WTC11 (cell line): ENCODE measurements at regions not wholly inside any gene's neighbourhood (a gene's known extent, or its start where the extent isn't known, plus 50 kb on each side); places are given as distances from the start of the nearest gene placed in this dataset.

Experiments
- CTCF ChIP-seq: fragments of 200-600 bp; IDR thresholded peaks from 2 replicates; pipeline ENCODE4 v1.8.0; 2022; ENCODE audit warnings: antibody characterized with exemption
- FOXJ3 ChIP-seq: sonication (generic); formaldehyde crosslinking; IDR thresholded peaks from 2 replicates; pipeline ENCODE4 v1.9.0; 2021; ENCODE audit warnings: missing genetic modification reagents, mild to moderate bottlenecking, borderline replicate concordance
- HMGXB4 ChIP-seq: sonication (generic); formaldehyde crosslinking; IDR thresholded peaks from 2 replicates; pipeline ENCODE4 v1.8.1; 2023; ENCODE audit warnings: mild to moderate bottlenecking, moderate library complexity, missing genetic modification reagents
- IRF1 ChIP-seq: sonication (generic); formaldehyde crosslinking; IDR thresholded peaks from 2 replicates; pipeline ENCODE4 v1.8.0; 2023; ENCODE audit warnings: missing genetic modification reagents
- JUN ChIP-seq: sonication (generic); formaldehyde crosslinking; IDR thresholded peaks from 2 replicates; pipeline ENCODE4 v1.8.0; 2023; ENCODE audit warnings: mild to moderate bottlenecking, missing genetic modification reagents
- NFATC4 ChIP-seq: fragments of 250-450 bp; sonication (Bioruptor Pico); IDR thresholded peaks from 2 replicates; pipeline ENCODE4 v1.9.0; 2021; ENCODE audit warnings: mild to moderate bottlenecking
- SP1 ChIP-seq: sonication (generic); formaldehyde crosslinking; conservative IDR thresholded peaks from 2 replicates; pipeline ENCODE4 v1.8.1; 2022; ENCODE audit warnings: missing genetic modification reagents
- TF ChIP-seq, protein P1 (sequence below): sonication (generic); formaldehyde crosslinking; IDR thresholded peaks from 2 replicates; pipeline ENCODE4 v1.8.0; 2022; ENCODE audit warnings: mild to moderate bottlenecking, missing genetic modification reagents
- TF ChIP-seq, protein P2 (sequence below): sonication (generic); formaldehyde crosslinking; conservative IDR thresholded peaks from 2 replicates; pipeline ENCODE4 v1.8.1; 2022; ENCODE audit warnings: mild to moderate bottlenecking, missing genetic modification reagents
- TF ChIP-seq, protein P3 (sequence below): sonication (generic); formaldehyde crosslinking; IDR thresholded peaks from 2 replicates; pipeline ENCODE4 v1.8.1; 2023; ENCODE audit warnings: mild to moderate bottlenecking, missing genetic modification reagents, moderate library complexity
- TF ChIP-seq, protein P4 (sequence below): sonication (generic); formaldehyde crosslinking; IDR thresholded peaks from 2 replicates; pipeline ENCODE4 v1.8.1; 2023; ENCODE audit warnings: mild to moderate bottlenecking, missing genetic modification reagents, moderate library complexity

- TF ChIP-seq, protein P1, sequence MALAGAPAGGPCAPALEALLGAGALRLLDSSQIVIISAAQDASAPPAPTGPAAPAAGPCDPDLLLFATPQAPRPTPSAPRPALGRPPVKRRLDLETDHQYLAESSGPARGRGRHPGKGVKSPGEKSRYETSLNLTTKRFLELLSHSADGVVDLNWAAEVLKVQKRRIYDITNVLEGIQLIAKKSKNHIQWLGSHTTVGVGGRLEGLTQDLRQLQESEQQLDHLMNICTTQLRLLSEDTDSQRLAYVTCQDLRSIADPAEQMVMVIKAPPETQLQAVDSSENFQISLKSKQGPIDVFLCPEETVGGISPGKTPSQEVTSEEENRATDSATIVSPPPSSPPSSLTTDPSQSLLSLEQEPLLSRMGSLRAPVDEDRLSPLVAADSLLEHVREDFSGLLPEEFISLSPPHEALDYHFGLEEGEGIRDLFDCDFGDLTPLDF, result no peak
- TF ChIP-seq JUN (CRISPR knock-in tag), result no peak
- no peak for TF ChIP-seq CTCF
- TF ChIP-seq, protein P2, sequence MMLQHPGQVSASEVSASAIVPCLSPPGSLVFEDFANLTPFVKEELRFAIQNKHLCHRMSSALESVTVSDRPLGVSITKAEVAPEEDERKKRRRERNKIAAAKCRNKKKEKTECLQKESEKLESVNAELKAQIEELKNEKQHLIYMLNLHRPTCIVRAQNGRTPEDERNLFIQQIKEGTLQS (CRISPR knock-in tag), result no peak
- no peak for TF ChIP-seq FOXJ3 (CRISPR knock-in tag)
- no peak for TF ChIP-seq IRF1 (CRISPR knock-in tag)
- no peak for TF ChIP-seq NFATC4
- TF ChIP-seq SP1 (CRISPR knock-in tag), result no peak
- no peak for TF ChIP-seq HMGXB4 (CRISPR knock-in tag)
- TF ChIP-seq, protein P3, sequence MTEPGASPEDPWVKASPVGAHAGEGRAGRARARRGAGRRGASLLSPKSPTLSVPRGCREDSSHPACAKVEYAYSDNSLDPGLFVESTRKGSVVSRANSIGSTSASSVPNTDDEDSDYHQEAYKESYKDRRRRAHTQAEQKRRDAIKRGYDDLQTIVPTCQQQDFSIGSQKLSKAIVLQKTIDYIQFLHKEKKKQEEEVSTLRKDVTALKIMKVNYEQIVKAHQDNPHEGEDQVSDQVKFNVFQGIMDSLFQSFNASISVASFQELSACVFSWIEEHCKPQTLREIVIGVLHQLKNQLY (CRISPR knock-in tag), result no peak
- TF ChIP-seq, protein P4, sequence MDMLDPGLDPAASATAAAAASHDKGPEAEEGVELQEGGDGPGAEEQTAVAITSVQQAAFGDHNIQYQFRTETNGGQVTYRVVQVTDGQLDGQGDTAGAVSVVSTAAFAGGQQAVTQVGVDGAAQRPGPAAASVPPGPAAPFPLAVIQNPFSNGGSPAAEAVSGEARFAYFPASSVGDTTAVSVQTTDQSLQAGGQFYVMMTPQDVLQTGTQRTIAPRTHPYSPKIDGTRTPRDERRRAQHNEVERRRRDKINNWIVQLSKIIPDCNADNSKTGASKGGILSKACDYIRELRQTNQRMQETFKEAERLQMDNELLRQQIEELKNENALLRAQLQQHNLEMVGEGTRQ, result no peak
These were observed 647.0 kb downstream of the EFNA5 start for GRCh38 chr5:107023732-107024131.
